ENCODE measurements at regions not wholly inside any gene's neighbourhood (a gene's known extent, or its start where the extent isn't known, plus 50 kb on each side); places are given as distances from the start of the nearest gene placed in this dataset.

DNA sequence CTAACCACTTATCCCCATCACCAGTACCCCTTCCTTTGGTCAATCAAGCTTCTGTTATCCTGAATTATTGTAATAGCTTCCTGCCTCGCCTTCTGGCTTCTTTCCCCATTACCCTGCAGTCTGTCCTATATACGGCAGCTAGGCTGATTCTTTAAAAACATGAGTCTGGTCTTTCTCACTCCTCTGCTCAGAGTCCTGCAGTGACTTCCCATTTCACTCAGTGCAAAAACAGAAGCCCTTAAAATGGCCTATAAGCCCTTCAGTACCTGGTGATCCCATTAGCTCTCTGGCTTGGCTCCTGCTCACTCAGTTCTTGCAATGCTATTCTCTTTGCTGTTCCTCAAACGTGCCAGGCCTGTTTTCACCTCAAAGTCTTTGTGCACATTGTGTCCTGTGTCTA, 58.4 kb downstream of the JRKL start:
- TF ChIP-seq EP300 (IDR thresholded peaks at IDR 0.05; ENCODE audit: low read depth) (no peak), POLR2A (IDR thresholded peaks at IDR 0.05) (no peak)
